Rectal smooth muscle tissue (tissue), 1 donor: ENCODE measurements at regions not wholly inside any gene's neighbourhood (a gene's known extent, or its start where the extent isn't known, plus 50 kb on each side); places are given as distances from the start of the nearest gene placed in this dataset.

Source experiments
- H3K27ac ChIP-seq: one replicate; pipeline ENCODE4 v1.7.0; 2013; ENCODE audit warnings: low read depth, low read length, inconsistent platforms
- H3K27me3 ChIP-seq: one replicate; pipeline ENCODE4 v1.7.0; 2013; ENCODE audit warnings: low read length; ENCODE audit not compliant: control insufficient read depth, insufficient read depth
- H3K36me3 ChIP-seq: one replicate; pipeline ENCODE4 v1.7.0; 2013; ENCODE audit warnings: low read length; ENCODE audit not compliant: control insufficient read depth, insufficient read depth
- H3K4me1 ChIP-seq: one replicate; pipeline ENCODE4 v1.7.0; 2013; ENCODE audit warnings: low read length; ENCODE audit not compliant: control insufficient read depth, insufficient read depth
- H3K4me3 ChIP-seq: one replicate; pipeline ENCODE4 v1.7.0; 2013; ENCODE audit warnings: low read length
- H3K9ac ChIP-seq: one replicate; pipeline ENCODE4 v1.7.0; 2013; ENCODE audit warnings: low read length

DNA sequence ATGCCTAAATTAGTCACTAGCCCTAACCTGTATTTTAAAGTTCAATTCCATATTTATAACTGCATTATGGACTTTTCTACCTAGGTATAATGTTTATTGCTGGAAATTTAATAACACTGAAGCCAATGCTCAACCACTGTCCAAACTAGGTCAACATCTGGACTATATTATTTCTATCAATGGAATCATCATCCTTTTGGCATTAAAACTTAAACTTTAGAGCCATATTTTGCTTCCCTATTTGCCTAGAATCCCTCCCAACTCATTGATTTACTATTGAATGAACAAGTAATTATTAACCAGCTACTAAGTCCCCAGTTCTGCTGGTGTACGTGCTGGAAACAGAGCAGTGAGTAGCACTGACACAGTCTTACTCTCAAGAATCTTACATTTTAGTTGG is 291.7 kb upstream of the SPTLC3 start:
- H3K4me3 ChIP-seq: no peak overlapping the region
- no peaks in the 10 kb centered on the region for H3K27me3 ChIP-seq
- no peaks in the 10 kb centered on the region for H3K4me1 ChIP-seq
- no peak overlapping the region for H3K27ac ChIP-seq
- H3K36me3 ChIP-seq: no peaks in the 10 kb centered on the region
- no peak overlapping the region for H3K9ac ChIP-seq

DNA sequence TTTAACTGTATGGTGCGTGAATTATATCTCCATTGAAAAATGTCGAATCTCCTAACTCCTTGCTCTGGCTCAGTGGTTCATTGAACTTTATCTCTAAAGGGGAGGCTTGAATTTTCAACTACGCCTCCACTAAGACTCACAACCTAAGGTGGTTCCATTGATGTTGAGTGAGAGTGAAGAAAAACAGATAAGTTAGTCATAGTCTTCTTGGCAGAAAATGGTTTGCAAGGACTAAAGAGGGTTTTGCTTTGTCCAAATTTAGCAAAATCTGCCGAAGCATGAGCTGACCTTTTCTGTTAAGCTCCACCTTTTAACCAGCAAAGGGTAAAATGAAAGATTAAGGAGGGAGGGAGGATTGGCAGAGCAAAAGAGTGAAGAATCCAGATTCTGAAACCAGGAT is 290.2 kb upstream of the SPTLC3 start:
- H3K36me3 ChIP-seq: no peaks in the 10 kb centered on the region
- no peak overlapping the region for H3K9ac ChIP-seq
- H3K27me3 ChIP-seq: no peaks in the 10 kb centered on the region
- H3K4me3 ChIP-seq: no peak overlapping the region
- no peak overlapping the region for H3K27ac ChIP-seq
- no peaks in the 10 kb centered on the region for H3K4me1 ChIP-seq

DNA sequence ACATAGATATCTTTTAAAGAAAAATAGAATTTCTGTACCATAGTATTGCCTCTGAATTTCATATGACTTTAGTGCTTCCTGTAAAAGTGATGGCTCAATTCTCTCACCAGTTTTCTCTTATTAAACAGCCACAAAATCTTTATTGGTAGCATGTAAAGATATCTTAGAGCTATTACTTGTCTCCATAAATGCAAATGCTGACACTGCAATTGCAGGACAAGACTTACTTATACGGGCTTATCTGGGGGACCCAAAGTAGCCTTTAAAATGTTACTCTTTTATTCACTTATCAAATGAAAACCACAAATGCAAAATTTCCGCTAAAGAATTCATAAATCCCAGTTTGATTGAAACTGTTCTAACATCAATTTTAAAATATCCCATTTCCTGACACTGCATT is 287.1 kb upstream of the SPTLC3 start:
- H3K4me1 ChIP-seq: no peaks in the 10 kb centered on the region
- no peaks in the 10 kb centered on the region for H3K27me3 ChIP-seq
- no peak overlapping the region for H3K4me3 ChIP-seq
- no peak overlapping the region for H3K27ac ChIP-seq
- no peaks in the 10 kb centered on the region for H3K36me3 ChIP-seq
- no peak overlapping the region for H3K9ac ChIP-seq

DNA sequence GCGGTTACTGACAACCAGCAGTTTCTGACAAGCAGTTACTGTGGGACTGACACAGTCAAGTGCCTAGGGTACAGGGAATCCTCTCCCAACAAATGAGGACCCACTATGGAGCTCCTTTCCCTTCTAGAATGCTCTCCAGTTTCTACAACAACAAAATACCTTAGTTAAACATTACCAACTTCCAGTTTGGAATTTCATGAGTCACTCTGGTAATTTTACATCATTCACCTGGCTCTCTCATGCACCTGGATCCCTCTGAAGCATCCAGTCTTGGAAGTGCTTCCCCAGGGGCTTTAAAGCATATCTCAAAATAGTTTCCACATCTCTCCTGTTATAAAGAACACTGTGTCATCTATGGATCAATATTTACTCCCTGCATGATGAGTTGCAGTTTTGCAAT is 286.7 kb upstream of the SPTLC3 start:
- Histone ChIP-seq H3K9ac (no peak overlapping the region), H3K4me3 (no peak overlapping the region), H3K27me3 (no peaks in the 10 kb centered on the region), H3K27ac (no peak overlapping the region), H3K4me1 (no peaks in the 10 kb centered on the region), H3K36me3 (no peaks in the 10 kb centered on the region)

DNA sequence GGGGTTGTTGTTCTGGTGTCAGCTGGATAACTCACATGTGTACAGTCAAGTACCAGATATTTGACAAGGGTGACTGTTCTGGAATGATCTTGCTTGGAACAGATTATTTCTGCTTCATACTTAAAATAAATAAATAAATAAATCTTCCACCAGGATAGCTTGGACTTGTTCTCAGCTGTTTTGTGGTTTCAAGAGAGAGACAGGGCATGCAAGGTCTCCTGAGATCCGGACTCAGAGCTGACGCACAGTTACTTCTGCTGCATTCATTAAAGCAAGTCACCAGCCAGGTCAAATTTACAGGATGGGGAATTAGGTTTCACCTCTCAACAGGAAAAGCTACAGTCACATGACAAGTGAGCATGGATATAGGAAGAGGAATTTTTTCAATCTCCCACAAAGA is 285.0 kb upstream of the SPTLC3 start:
- H3K36me3 ChIP-seq: no peaks in the 10 kb centered on the region
- H3K4me1 ChIP-seq: no peaks in the 10 kb centered on the region
- H3K4me3 ChIP-seq: no peak overlapping the region
- no peak overlapping the region for H3K9ac ChIP-seq
- no peak overlapping the region for H3K27ac ChIP-seq
- H3K27me3 ChIP-seq: no peaks in the 10 kb centered on the region

DNA sequence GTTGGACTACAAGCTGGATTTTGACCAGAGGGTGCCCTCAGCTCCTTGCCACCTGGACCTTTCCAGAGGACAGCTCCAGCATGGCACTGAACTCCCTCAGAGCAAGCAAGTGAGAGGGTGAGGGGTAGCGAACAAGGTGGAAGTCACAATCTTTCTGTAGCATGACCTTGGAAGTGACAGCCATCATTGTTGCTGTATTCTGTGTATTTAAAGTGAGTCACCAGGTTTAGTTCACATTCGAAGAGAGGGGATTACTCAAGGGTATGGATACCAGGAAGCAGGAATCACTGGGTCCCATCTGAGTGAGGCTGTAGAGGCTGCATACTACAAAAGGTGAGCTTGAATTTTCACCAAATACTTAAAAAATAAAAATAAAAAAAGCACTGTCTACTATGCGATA is 280.0 kb upstream of the SPTLC3 start:
- Histone ChIP-seq H3K4me3 (no peak overlapping the region), H3K9ac (no peak overlapping the region), H3K27ac (no peak overlapping the region), H3K27me3 (no peaks in the 10 kb centered on the region), H3K4me1 (no peaks in the 10 kb centered on the region), H3K36me3 (no peaks in the 10 kb centered on the region)

DNA sequence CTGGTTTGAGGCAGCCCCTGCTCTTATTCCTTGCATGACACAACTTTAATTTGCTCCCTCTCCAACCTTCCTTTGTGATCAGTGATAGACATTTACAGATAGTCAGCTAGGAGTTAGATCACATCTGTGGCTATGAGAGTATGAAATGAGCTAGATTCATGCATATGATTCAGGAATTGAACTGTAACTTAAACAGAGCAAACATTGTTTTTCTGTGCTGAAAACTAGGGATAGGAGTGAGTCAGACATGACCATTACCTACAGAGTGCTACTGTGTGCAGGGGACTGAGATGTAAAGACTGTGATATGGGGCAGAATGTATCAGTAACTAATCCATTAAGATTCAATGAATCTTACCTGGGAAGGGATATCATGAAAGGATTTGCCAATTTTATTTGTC is 279.4 kb upstream of the SPTLC3 start:
- no peak overlapping the region for H3K9ac ChIP-seq
- H3K4me3 ChIP-seq: no peak overlapping the region
- no peaks in the 10 kb centered on the region for H3K27me3 ChIP-seq
- H3K27ac ChIP-seq: no peak overlapping the region
- no peaks in the 10 kb centered on the region for H3K36me3 ChIP-seq
- no peaks in the 10 kb centered on the region for H3K4me1 ChIP-seq

DNA sequence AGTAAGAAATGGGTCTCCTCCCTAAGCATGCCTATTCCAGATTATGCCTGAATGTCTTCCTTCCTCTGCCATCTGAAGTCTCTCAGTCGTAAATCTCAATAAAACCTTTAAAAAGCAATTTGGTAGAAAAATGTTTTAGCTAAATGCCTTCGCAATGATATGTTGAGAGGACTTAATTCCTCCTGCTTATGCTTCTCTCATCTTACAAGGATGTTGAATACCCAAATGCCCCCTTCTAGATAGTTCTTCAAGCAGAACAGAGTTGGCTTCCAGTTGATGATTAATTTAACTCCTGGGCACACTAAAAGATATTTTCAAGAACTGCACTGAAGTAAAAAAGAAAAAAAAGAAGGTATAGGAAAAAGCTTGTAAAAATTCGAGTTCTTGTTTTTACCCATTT is 275.0 kb upstream of the SPTLC3 start:
- Histone ChIP-seq H3K36me3 (no peaks in the 10 kb centered on the region), H3K9ac (no peak overlapping the region), H3K27ac (no peak overlapping the region), H3K27me3 (no peaks in the 10 kb centered on the region), H3K4me1 (no peaks in the 10 kb centered on the region), H3K4me3 (no peak overlapping the region)

DNA sequence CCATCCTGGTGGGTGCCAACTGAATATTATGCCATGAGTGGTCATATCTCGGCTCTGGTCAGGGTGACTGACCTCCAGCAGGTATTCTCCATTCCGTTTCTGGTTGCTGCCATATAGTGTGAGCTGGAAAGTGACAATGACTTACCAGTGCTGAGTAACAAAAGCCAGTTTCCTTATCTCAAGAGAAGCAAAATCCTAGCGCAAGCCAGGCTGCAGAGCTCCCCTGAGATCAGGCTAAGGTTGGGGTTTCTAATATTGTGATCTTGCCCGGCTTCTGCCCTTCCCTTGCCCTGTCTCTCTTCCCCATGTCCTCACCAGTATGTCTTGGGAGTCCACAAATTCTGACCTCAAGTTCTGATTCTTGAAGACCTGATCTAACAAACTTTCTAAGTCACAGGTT is 271.3 kb upstream of the SPTLC3 start:
- H3K27ac ChIP-seq: no peak overlapping the region
- no peaks in the 10 kb centered on the region for H3K27me3 ChIP-seq
- no peaks in the 10 kb centered on the region for H3K4me1 ChIP-seq
- H3K4me3 ChIP-seq: no peak overlapping the region
- H3K36me3 ChIP-seq: no peaks in the 10 kb centered on the region
- no peak overlapping the region for H3K9ac ChIP-seq

DNA sequence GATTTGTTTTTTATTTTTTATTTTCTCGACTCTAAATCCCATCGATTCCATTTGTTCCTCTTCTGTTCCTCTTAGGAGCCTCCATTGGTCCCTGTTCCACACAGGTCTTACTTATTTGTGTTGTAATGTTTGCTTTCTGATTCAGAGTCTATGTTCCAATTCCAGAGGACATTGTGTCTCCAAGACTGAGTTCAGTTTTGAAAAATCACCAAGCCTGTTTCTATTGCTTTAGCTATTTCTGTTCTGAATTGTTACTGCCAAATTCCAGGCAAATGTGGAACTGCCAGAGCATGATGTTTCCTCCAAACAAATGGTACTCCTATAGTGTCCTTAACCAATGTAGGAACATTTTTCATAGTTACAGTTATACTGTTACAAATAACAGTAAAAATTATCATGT is 270.9 kb upstream of the SPTLC3 start:
- Histone ChIP-seq H3K36me3 (no peaks in the 10 kb centered on the region), H3K4me1 (no peaks in the 10 kb centered on the region), H3K9ac (no peak overlapping the region), H3K27me3 (no peaks in the 10 kb centered on the region), H3K27ac (no peak overlapping the region), H3K4me3 (no peak overlapping the region)

DNA sequence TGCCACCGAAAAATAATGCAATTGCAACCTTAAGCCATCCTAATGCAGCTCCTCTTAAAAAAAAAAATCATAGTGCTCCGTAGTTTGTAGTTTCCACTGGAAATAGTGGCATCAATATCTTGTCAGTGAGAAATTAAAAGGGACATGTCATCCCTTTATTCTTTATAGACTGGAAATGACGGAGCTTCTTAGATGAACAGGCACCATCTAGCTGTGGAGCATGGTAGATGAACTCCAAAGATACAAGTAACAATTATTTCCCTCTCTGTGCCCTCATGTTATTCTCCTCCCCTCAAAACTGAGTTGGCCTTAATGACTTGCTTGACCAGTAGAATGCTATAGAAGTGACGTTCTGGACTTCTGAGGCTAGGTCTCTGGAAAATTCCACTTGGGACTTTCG is 268.1 kb upstream of the SPTLC3 start:
- Histone ChIP-seq H3K4me3 (no peak overlapping the region), H3K36me3 (no peaks in the 10 kb centered on the region), H3K27me3 (no peaks in the 10 kb centered on the region), H3K4me1 (no peaks in the 10 kb centered on the region), H3K9ac (no peak overlapping the region), H3K27ac (no peak overlapping the region)

DNA sequence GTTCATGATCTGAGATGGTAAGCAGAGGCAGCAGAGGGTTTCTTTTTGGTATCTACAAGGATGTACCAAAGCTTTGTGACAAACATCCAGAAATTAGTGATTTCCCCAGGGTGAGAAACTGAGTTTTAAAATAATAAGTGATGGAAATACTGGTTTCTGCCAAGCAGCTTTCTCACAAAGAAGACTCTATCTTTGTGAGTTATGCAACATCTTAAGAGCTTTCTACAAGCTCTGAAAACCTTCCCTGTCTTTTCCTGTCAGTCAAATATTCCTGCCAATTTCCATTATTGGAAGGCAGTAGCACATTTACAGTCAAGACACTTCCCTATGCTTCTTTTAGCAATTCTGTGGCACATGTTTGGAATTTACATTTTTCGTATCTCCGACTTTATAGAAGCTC is 264.7 kb upstream of the SPTLC3 start:
- H3K27me3 ChIP-seq: no peaks in the 10 kb centered on the region
- no peaks in the 10 kb centered on the region for H3K4me1 ChIP-seq
- no peaks in the 10 kb centered on the region for H3K36me3 ChIP-seq
- no peak overlapping the region for H3K4me3 ChIP-seq
- H3K27ac ChIP-seq: no peak overlapping the region
- H3K9ac ChIP-seq: no peak overlapping the region

DNA sequence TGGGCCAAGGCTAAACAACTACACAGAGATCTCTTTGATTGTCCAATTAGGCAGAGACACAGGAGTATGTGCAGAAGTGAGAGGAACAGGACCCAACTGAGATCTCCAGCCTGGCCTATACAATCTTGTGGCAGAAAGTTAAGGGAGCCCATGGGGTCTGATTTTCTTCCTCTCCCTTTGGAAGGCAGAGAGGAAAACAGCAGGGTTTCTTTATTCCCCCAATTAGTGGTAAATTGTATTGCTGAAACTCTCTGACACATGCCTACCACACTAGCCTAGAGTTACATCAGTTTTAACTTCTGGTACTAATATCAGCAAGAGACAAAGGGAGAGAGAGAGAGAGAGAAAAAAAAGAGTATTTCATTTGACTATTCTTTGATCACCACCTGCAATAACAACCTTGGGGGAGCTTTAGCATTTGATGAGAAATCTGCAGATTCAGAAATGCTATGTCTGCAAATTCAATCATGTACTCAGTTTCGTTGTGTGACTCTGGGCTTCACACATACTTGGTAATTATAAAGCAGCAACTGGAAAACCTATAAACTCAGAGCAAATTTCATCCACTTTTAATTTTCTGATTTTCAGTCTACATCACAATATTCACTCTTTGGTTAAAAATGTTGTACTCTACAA is 260.3 kb upstream of the SPTLC3 start:
- Histone ChIP-seq H3K4me1 (no peaks in the 10 kb centered on the region), H3K36me3 (no peaks in the 10 kb centered on the region), H3K27me3 (no peaks in the 10 kb centered on the region), H3K27ac (no peak overlapping the region), H3K9ac (no peak overlapping the region), H3K4me3 (no peak overlapping the region)
